Brain microvascular endothelial cell (primary cell): ENCODE measurements at regions not wholly inside any gene's neighbourhood (a gene's known extent, or its start where the extent isn't known, plus 50 kb on each side); places are given as distances from the start of the nearest gene placed in this dataset.

Source experiments
- DNase-seq: peaks from one replicate; pipeline ENCODE4 v3.0.0-alpha.2; 2020
- H3K27ac ChIP-seq: fragments of 250-450 bp; sonication (Bioruptor Pico); 2 replicates; pipeline ENCODE4 v1.5.1; 2020; ENCODE audit warnings: mild to moderate bottlenecking, moderate library complexity
- H3K27me3 ChIP-seq: fragments of 250-450 bp; sonication (Bioruptor Pico); replicated peaks from 2 replicates; pipeline ENCODE4 v1.5.1; 2020; ENCODE audit warnings: mild to moderate bottlenecking
- H3K36me3 ChIP-seq: fragments of 250-450 bp; sonication (Bioruptor Pico); replicated peaks from 2 replicates; pipeline ENCODE4 v1.5.1; 2020; ENCODE audit warnings: mild to moderate bottlenecking
- H3K4me3 ChIP-seq: 2 replicates; pipeline ENCODE4 v1.5.1; 2011; ENCODE audit warnings: low read depth, mild to moderate bottlenecking, control low read depth, low read length, moderate library complexity
- in situ Hi-C: cut with HindIII; loops from 2 replicates; pipeline ENCODE4 v1.10.0; 2017; ENCODE audit warnings: low sequenced_read_pairs, low pct_ligation_motif_present
- TF ChIP-seq, protein P1 (sequence below): IDR thresholded peaks from 2 replicates; pipeline ENCODE4 v1.5.1; 2011; ENCODE audit warnings: low read depth, mild to moderate bottlenecking, moderate library complexity, low read length, control low read depth, inconsistent platforms; ENCODE audit errors: missing control alignments

- no peak overlapping the region for H3K27ac ChIP-seq
- no peaks in the 10 kb centered on the region for H3K27me3 ChIP-seq
- H3K4me3 ChIP-seq: no peak overlapping the region
- H3K36me3 ChIP-seq: no peaks in the 10 kb centered on the region
- in situ Hi-C loops: no loop called here
- no peak for DNase-seq
- TF ChIP-seq, protein P1, sequence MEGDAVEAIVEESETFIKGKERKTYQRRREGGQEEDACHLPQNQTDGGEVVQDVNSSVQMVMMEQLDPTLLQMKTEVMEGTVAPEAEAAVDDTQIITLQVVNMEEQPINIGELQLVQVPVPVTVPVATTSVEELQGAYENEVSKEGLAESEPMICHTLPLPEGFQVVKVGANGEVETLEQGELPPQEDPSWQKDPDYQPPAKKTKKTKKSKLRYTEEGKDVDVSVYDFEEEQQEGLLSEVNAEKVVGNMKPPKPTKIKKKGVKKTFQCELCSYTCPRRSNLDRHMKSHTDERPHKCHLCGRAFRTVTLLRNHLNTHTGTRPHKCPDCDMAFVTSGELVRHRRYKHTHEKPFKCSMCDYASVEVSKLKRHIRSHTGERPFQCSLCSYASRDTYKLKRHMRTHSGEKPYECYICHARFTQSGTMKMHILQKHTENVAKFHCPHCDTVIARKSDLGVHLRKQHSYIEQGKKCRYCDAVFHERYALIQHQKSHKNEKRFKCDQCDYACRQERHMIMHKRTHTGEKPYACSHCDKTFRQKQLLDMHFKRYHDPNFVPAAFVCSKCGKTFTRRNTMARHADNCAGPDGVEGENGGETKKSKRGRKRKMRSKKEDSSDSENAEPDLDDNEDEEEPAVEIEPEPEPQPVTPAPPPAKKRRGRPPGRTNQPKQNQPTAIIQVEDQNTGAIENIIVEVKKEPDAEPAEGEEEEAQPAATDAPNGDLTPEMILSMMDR: no peak
Measured at GRCh38 chr1:94680039-94680377, 138.4 kb upstream of the F3 start.

GRCh38 chr1:94679332-94680038 lies 137.9 kb upstream of the F3 start:
- H3K27me3 ChIP-seq: no peaks in the 10 kb centered on the region
- no peak for DNase-seq
- TF ChIP-seq, protein P1: no peak
- H3K36me3 ChIP-seq: no peaks in the 10 kb centered on the region
- no peak overlapping the region for H3K27ac ChIP-seq
- in situ Hi-C loops: no loop called here
- no peak overlapping the region for H3K4me3 ChIP-seq

DNA sequence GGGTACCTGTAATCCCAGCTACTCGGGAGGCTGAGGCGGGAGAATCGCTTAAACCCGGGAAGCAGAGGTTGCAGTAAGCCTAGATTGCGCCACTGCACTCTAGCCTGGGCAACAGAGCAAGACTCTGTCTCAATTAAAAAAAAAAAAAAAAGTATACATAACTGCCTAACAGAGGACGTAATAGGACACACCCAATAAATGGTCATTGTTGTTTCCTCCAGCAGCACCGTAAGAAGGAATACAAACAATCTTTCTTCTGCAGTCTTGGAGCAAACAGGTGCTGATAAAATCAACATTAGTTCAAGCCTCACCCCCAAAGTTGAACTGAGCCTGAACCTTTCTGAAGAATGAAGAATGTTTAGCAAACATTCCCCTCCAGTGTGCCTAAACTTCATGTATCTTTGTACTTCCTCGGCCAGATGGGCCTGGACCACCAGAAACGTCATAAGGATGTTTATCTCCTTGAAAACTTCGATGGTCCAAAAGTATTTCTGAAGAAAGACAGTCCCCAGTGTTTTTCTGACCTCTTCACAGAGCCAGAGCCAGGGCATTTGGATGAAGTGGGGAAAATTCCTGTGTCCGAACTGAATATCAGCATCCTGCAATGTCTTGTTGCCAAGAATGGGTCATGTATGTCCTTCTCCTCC lies 136.8 kb upstream of the F3 start:
- no peak for DNase-seq
- TF ChIP-seq, protein P1: no peak
- Histone ChIP-seq H3K36me3 (no peaks in the 10 kb centered on the region), H3K27ac (no peak overlapping the region), H3K4me3 (no peak overlapping the region), H3K27me3 (no peaks in the 10 kb centered on the region)
- in situ Hi-C loops: no loop called here

- TF ChIP-seq, protein P1: no peak
- H3K27me3 ChIP-seq: no peaks in the 10 kb centered on the region
- in situ Hi-C loops: no loop called here
- no peak overlapping the region for H3K4me3 ChIP-seq
- no peak for DNase-seq
- H3K36me3 ChIP-seq: no peaks in the 10 kb centered on the region
- H3K27ac ChIP-seq: no peak overlapping the region
Measured at GRCh38 chr1:94677714-94678113, 136.2 kb upstream of the F3 start.

- no peak for DNase-seq
- H3K4me3 ChIP-seq: no peak overlapping the region
Measured at GRCh38 chr1:94677087-94677486, 135.5 kb upstream of the F3 start.

More at GRCh38 chr1:94677087-94677486, 135.5 kb upstream of the F3 start:
- Histone ChIP-seq H3K27me3 (no peaks in the 10 kb centered on the region), H3K27ac (no peak overlapping the region), H3K36me3 (no peaks in the 10 kb centered on the region)
- TF ChIP-seq, protein P1: no peak
- in situ Hi-C loops: no loop called here
